Activated B cell treated with CpG ODN at 0.5 μM for 24 hours (primary cell): ENCODE measurements at regions not wholly inside any gene's neighbourhood (a gene's known extent, or its start where the extent isn't known, plus 50 kb on each side); places are given as distances from the start of the nearest gene placed in this dataset.
"Not testable (repeated sequence)": the region's sequence is repeated elsewhere in the genome, so short reads cannot be mapped to it uniquely, and the experiment has no call there.

Experiments
- ATAC-seq: fragments of 200-7000 bp; cut with Tn5 transposase; one replicate; pipeline ENCODE4 v1.10.0; 2021; ENCODE audit warnings: low read depth, mild to moderate bottlenecking, moderate library complexity
- CTCF ChIA-PET: fragments of 350-600 bp; sonication (Branson Sonifier 250); formaldehyde crosslinking; loops from one replicate; lab custom pipeline; 2021; ENCODE audit warnings: antibody characterized with exemption; lab: Charles Lee
- POLR2A ChIA-PET: fragments of 350-600 bp; sonication (Branson Sonifier 250); formaldehyde crosslinking; loops from one replicate; lab custom pipeline; 2021; ENCODE audit warnings: antibody characterized with exemption; lab: Charles Lee
- DNase-seq: peaks from one replicate; pipeline ENCODE4 v3.0.0; 2022
- H3K27ac Mint-ChIP-seq: one replicate; pipeline ENCODE4 v1.8.0; 2020; ENCODE audit warnings: mixed read lengths
- H3K27me3 Mint-ChIP-seq: one replicate; pipeline ENCODE4 v1.8.0; 2021; ENCODE audit warnings: mixed read lengths
- H3K36me3 Mint-ChIP-seq: one replicate; pipeline ENCODE4 v1.8.0; 2021; ENCODE audit warnings: low read depth, mixed read lengths
- H3K4me1 Mint-ChIP-seq: one replicate; pipeline ENCODE4 v1.8.0; 2021; ENCODE audit warnings: mixed read lengths
- H3K4me3 Mint-ChIP-seq: one replicate; pipeline ENCODE4 v1.8.0; 2020; ENCODE audit warnings: mild to moderate bottlenecking, mixed read lengths
- H3K9me3 Mint-ChIP-seq: one replicate; pipeline ENCODE4 v1.8.0; 2020; ENCODE audit warnings: mixed read lengths
- CTCF ChIP-seq: fragments of 200-600 bp; IDR thresholded peaks from one replicate; pipeline ENCODE4 v1.8.0; 2022; ENCODE audit warnings: antibody characterized with exemption, mild to moderate bottlenecking
- intact Hi-C: fragments of 100-400 bp; cut with micrococcal nuclease; formaldehyde crosslinking; loops from one replicate; pipeline ENCODE4 v1.15.1; 2024

- H3K4me1 Mint-ChIP-seq: no peaks in the 10 kb centered on the region
- ChIA-PET POLR2A (no interaction called here), CTCF (no interaction called here)
- intact Hi-C loops: no loop called here
- no peaks in the 10 kb centered on the region for H3K27me3 Mint-ChIP-seq
- H3K4me3 Mint-ChIP-seq: no peak overlapping the region
- no peaks in the 10 kb centered on the region for H3K9me3 Mint-ChIP-seq
- TF ChIP-seq CTCF: no peak
- DNase-seq (no peak), ATAC-seq (no peak)
- H3K27ac Mint-ChIP-seq: no peak overlapping the region
- no peaks in the 10 kb centered on the region for H3K36me3 Mint-ChIP-seq
Measured at GRCh38 chrX:117834076-117834475, 282.5 kb downstream of the KLHL13 start.

GRCh38 chrX:117821472-117821871 lies 295.1 kb downstream of the KLHL13 start:
- CTCF ChIA-PET, intact Hi-C loops, H3K27me3 Mint-ChIP-seq, POLR2A ChIA-PET, H3K27ac Mint-ChIP-seq, DNase-seq, H3K9me3 Mint-ChIP-seq, ATAC-seq, H3K4me1 Mint-ChIP-seq, H3K36me3 Mint-ChIP-seq, H3K4me3 Mint-ChIP-seq: not testable (repeated sequence)

DNA sequence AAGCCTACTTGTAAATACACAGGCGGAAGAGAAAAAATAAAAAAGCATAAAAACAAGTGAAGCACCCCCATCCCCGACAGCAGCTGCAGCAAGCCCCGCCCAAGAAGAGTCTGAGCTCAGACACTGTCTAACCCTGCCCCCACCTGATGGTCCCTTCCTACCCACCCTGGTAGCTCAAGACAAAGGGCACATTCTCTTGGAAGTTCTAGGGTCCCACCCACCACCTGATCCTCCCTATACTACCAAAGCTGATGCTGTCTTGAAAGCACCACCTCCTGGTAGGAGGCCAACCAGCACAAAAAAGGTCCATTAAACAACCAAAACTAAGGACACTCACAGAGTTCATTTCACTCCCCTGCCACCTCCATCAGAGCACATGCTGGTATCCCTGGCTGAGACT lies 308.2 kb downstream of the KLHL13 start:
- ChIA-PET CTCF (no interaction called here), POLR2A (no interaction called here)
- no peaks in the 10 kb centered on the region for H3K4me1 Mint-ChIP-seq
- no peak overlapping the region for H3K27ac Mint-ChIP-seq
- no peaks in the 10 kb centered on the region for H3K36me3 Mint-ChIP-seq
- no peaks in the 10 kb centered on the region for H3K27me3 Mint-ChIP-seq
- TF ChIP-seq CTCF: no peak
- intact Hi-C loops: no loop called here
- ATAC-seq (no peak), DNase-seq (no peak)
- H3K4me3 Mint-ChIP-seq: no peak overlapping the region
- H3K9me3 Mint-ChIP-seq: no peaks in the 10 kb centered on the region

DNA sequence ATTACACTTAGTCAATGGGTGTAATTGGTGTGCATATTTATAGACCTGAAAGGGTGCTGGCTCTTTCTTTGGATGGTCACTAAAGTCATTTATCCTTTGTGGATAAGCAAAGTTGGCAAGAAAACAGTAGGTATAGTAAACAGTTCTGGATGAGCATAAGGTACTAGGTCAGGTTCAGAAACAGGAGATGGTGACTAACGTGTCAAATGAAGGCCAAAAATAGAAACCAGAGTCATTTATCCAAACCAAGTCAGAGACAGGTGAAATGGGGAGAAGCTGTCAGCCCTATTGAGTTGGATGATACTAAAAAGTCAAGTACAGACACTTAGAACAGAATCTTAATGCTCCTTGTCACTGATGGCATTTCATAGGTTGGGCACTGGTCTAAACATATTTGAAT lies 313.1 kb downstream of the KLHL13 start:
- no peak for ATAC-seq
- Mint-ChIP-seq H3K27me3 (no peaks in the 10 kb centered on the region), H3K4me1 (no peaks in the 10 kb centered on the region), H3K4me3 (no peak overlapping the region), H3K9me3 (peaks cover 1% of the 10 kb centered on the region), H3K27ac (no peak overlapping the region), H3K36me3 (no peaks in the 10 kb centered on the region)
- TF ChIP-seq CTCF: no peak
- DNase-seq: no peak
- ChIA-PET POLR2A (no interaction called here), CTCF (no interaction called here)
- intact Hi-C loops: no loop called here

GRCh38 chrX:117788339-117788738 lies 328.3 kb downstream of the KLHL13 start:
- intact Hi-C loops: no loop called here
- no peaks in the 10 kb centered on the region for H3K4me1 Mint-ChIP-seq
- no peak for TF ChIP-seq CTCF

DNA sequence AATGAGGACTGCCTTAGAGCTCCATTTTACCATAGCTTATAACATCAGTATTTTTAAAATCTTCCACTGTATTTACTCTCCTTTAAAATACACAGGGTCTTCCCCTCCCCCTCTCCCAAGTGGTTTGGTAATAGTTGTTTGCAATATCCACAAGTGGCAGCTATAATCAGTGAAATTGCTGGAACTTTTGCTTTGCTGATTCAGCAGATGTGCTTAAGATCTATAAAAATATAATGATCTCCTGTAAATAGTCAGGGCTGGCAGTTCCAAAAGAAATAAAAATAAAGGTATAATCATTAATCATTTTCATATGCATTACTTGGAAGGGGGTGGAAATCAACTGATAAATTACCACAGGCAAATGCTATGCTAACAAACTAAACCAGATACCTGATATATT lies 345.2 kb downstream of the KLHL13 start:
- CTCF ChIA-PET: no interaction called here
- no peak for ATAC-seq

More at GRCh38 chrX:117788339-117788738, 328.3 kb downstream of the KLHL13 start:
- ChIA-PET CTCF (no interaction called here), POLR2A (no interaction called here)
- ATAC-seq: no peak
- Mint-ChIP-seq H3K4me3 (no peak overlapping the region), H3K27me3 (no peaks in the 10 kb centered on the region), H3K36me3 (no peaks in the 10 kb centered on the region), H3K27ac (no peak overlapping the region), H3K9me3 (no peaks in the 10 kb centered on the region)
- DNase-seq: no peak

More for the DNA sequence above, 345.2 kb downstream of the KLHL13 start:
- H3K4me1 Mint-ChIP-seq: no peaks in the 10 kb centered on the region
- H3K36me3 Mint-ChIP-seq: no peaks in the 10 kb centered on the region
- H3K9me3 Mint-ChIP-seq: no peaks in the 10 kb centered on the region
- POLR2A ChIA-PET: no interaction called here
- H3K27me3 Mint-ChIP-seq: no peaks in the 10 kb centered on the region
- TF ChIP-seq CTCF: no peak
- DNase-seq: no peak
- H3K4me3 Mint-ChIP-seq: no peak overlapping the region
- intact Hi-C loops: no loop called here
- H3K27ac Mint-ChIP-seq: no peak overlapping the region
